LoVo (cell line): ENCODE measurements at regions not wholly inside any gene's neighbourhood (a gene's known extent, or its start where the extent isn't known, plus 50 kb on each side); places are given as distances from the start of the nearest gene placed in this dataset.

Experiments
- DNase-seq: peaks from one replicate; pipeline ENCODE4 v3.0.0-alpha.2; 2016; ENCODE audit warnings: low spot score

- DNase-seq = no peak
Measured at GRCh38 chr3:180829409-180830405, 82.8 kb upstream of the FXR1 start.

- DNase-seq = no peak
Measured at GRCh38 chr3:180835501-180835900, 77.0 kb upstream of the FXR1 start.

- no peak for DNase-seq
Measured at GRCh38 chr3:180836766-180837165, 75.7 kb upstream of the FXR1 start.

GRCh38 chr3:180854887-180855286 lies 57.6 kb upstream of the FXR1 start:
- no peak for DNase-seq

GRCh38 chr3:180855364-180855763 lies 57.1 kb upstream of the FXR1 start:
- no peak for DNase-seq

GRCh38 chr3:180855956-180856355 lies 56.5 kb upstream of the FXR1 start:
- no peak for DNase-seq

GRCh38 chr3:180860180-180860858 lies 52.2 kb upstream of the FXR1 start:
- no peak for DNase-seq
